CD4-positive, alpha-beta memory T cell (primary cell): ENCODE measurements at regions not wholly inside any gene's neighbourhood (a gene's known extent, or its start where the extent isn't known, plus 50 kb on each side); places are given as distances from the start of the nearest gene placed in this dataset.

Source experiments
- CTCF ChIA-PET: fragments of 350-600 bp; sonication (Branson Sonifier 250); formaldehyde crosslinking; loops from one replicate; lab custom pipeline; 2021; ENCODE audit warnings: inconsistent platforms; ENCODE audit not compliant: partially characterized antibody; lab: Charles Lee
- POLR2A ChIA-PET: fragments of 350-600 bp; sonication (Branson Sonifier 250); formaldehyde crosslinking; loops from one replicate; lab custom pipeline; 2021; ENCODE audit not compliant: partially characterized antibody; lab: Charles Lee
- DNase-seq, 5 donors: peaks; one replicate each; pipeline versions ENCODE4 v3.0.0 to v3.0.0-alpha.2; 2020 to 2022; ENCODE audit warnings: mixed read lengths in 1 of 5
- H3K27ac ChIP-seq: one replicate; pipeline ENCODE4 v1.7.0; 2013; ENCODE audit warnings: low read depth, low read length
- H3K27me3 ChIP-seq: 2 replicates; pipeline ENCODE4 v1.7.0; 2013; ENCODE audit warnings: mild to moderate bottlenecking, low read length, moderate library complexity; ENCODE audit not compliant: insufficient read depth
- H3K36me3 ChIP-seq: 2 replicates; pipeline ENCODE4 v1.7.0; 2013; ENCODE audit warnings: mild to moderate bottlenecking, low read length, moderate library complexity; ENCODE audit not compliant: insufficient read depth
- H3K4me1 ChIP-seq: 2 replicates; pipeline ENCODE4 v1.7.0; 2013; ENCODE audit warnings: mild to moderate bottlenecking, low read length, moderate library complexity; ENCODE audit not compliant: insufficient read depth
- H3K4me3 ChIP-seq, 2 donors: one replicate each; pipeline ENCODE4 v1.7.0; 2013; ENCODE audit warnings: low read length in 2 of 2, mild to moderate bottlenecking in 1 of 2
- H3K9me3 ChIP-seq, 2 donors: one replicate each; pipeline ENCODE4 v1.7.0; 2013; ENCODE audit warnings: low read length in 2 of 2, control low read depth in 1 of 2; ENCODE audit not compliant: control insufficient read depth in 1 of 2
- H3K27ac Mint-ChIP-seq, 7 donors: one replicate each; pipeline ENCODE4 v1.8.0; 2020 to 2021; ENCODE audit warnings: mixed read lengths in 7 of 7, mild to moderate bottlenecking in 6 of 7, inconsistent platforms in 3 of 7, moderate library complexity in 3 of 7
- H3K27me3 Mint-ChIP-seq, 2 donors: one replicate each; pipeline ENCODE4 v1.8.0; 2020 to 2021; ENCODE audit warnings: mixed read lengths in 2 of 2
- H3K36me3 Mint-ChIP-seq, 2 donors: one replicate each; pipeline ENCODE4 v1.8.0; 2020 to 2021; ENCODE audit warnings: mixed read lengths in 2 of 2, inconsistent platforms in 1 of 2, mild to moderate bottlenecking in 1 of 2
- H3K4me1 Mint-ChIP-seq, 4 donors: one replicate each; pipeline ENCODE4 v1.8.0; 2020 to 2021; ENCODE audit warnings: mixed read lengths in 4 of 4, mild to moderate bottlenecking in 1 of 4
- H3K4me3 Mint-ChIP-seq, 8 donors: one replicate each; pipeline ENCODE4 v1.8.0; 2020 to 2021; ENCODE audit warnings: mixed read lengths in 8 of 8, mild to moderate bottlenecking in 7 of 8, moderate library complexity in 6 of 8, inconsistent platforms in 3 of 8
- H3K9me3 Mint-ChIP-seq, 8 donors: one replicate each; pipeline ENCODE4 v1.8.0; 2020 to 2021; ENCODE audit warnings: mixed read lengths in 8 of 8, mild to moderate bottlenecking in 5 of 8, inconsistent platforms in 3 of 8, moderate library complexity in 1 of 8
- intact Hi-C: fragments of 100-400 bp; cut with micrococcal nuclease; formaldehyde crosslinking; loops from one replicate; pipeline ENCODE4 v1.15.1; 2023

DNA sequence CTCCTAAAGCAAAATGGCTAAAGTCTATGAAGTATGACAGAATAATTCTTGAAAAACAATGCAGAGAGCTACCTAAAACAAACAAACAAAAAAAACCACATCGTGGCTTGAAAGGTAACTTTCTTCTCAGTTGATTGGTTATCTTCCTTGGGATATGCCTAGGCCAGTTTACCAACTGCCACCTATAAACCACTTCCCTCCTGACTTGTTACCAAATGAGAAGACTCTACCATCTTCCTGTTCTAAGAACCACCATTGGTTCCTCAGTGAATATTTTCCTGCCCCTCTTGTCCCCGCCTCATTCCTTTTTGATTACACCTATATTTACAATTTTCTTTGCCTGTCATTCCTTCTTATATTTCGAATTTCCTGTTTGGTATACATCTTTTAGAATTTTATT lies 336.6 kb downstream of the SIPA1L2 start:
- Histone ChIP-seq H3K27me3 (no peaks in the 10 kb centered on the region), H3K4me1 (no peaks in the 10 kb centered on the region), H3K9me3 (no peaks in the 10 kb centered on the region), H3K27ac (no peak overlapping the region), H3K36me3 (no peaks in the 10 kb centered on the region), H3K4me3 (no peak overlapping the region)
- DNase-seq: no peak
- POLR2A ChIA-PET: no interaction called here
- intact Hi-C loops: no loop called here
- Mint-ChIP-seq H3K4me3 (no peak overlapping the region), H3K27ac (no peak overlapping the region), H3K4me1 (peaks cover 0 to 4% (median 1%) of the 10 kb centered on the region in 4 donors), H3K36me3 (no peaks in the 10 kb centered on the region), H3K27me3 (peaks cover 5 to 11% of the 10 kb centered on the region in 2 donors), H3K9me3 (peaks cover 0 to 4% (median 0%) of the 10 kb centered on the region in 8 donors)
- CTCF ChIA-PET: no interaction called here

DNA sequence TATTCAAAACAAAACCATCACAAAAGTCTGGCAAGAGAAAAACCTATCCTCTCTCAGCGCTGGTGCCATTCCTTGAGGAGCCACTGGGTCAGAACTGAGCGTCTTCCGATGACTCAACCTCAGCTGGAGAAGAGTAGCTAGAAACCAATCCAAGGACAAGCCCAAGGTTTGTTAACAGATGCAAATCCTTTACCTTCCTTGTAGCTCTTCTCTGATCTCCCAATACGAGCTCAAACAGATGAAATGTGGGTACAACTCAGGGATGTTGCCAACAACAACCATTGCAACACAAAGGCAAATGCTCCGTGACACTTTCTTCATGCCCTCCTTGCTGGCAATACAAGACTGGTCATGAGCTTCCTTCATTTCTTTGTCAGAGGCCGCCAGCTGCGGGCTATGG lies 337.1 kb downstream of the SIPA1L2 start:
- Histone ChIP-seq H3K9me3 (no peaks in the 10 kb centered on the region), H3K36me3 (no peaks in the 10 kb centered on the region), H3K27ac (no peak overlapping the region), H3K27me3 (no peaks in the 10 kb centered on the region), H3K4me1 (no peaks in the 10 kb centered on the region), H3K4me3 (no peak overlapping the region)
- no peak for DNase-seq
- H3K27ac Mint-ChIP-seq: no peak overlapping the region
- no peaks in the 10 kb centered on the region for H3K36me3 Mint-ChIP-seq
- peaks cover 0 to 4% (median 0%) of the 10 kb centered on the region in 8 donors for H3K9me3 Mint-ChIP-seq
- CTCF ChIA-PET: no interaction called here
- no peak overlapping the region for H3K4me3 Mint-ChIP-seq
- intact Hi-C loops: no loop called here
- peaks cover 5 to 11% of the 10 kb centered on the region in 2 donors for H3K27me3 Mint-ChIP-seq
- POLR2A ChIA-PET: no interaction called here
- H3K4me1 Mint-ChIP-seq: peaks cover 0 to 4% (median 1%) of the 10 kb centered on the region in 4 donors

DNA sequence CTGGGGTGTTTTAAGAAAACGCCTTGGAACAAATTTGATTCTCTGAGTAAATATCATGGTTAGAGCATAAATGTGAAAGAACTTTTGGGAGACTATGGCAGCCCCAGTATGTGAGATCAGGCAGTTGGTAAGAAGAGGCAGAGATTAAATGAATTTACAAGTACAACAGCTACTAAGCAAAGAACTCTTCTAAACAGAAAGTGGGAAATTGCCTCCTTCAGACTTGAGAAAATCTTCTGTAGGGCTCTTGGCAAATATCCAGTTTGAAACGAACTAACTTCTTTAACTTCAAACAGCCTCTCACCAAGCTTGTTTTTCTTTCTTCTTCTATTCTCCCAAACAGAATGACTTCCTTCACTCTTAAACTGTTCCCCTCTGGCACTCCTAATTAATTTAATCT lies 337.7 kb downstream of the SIPA1L2 start:
- intact Hi-C loops: no loop called here
- Histone ChIP-seq H3K4me3 (no peak overlapping the region), H3K27ac (no peak overlapping the region), H3K27me3 (no peaks in the 10 kb centered on the region), H3K9me3 (no peaks in the 10 kb centered on the region), H3K4me1 (no peaks in the 10 kb centered on the region), H3K36me3 (no peaks in the 10 kb centered on the region)
- no peak overlapping the region for H3K27ac Mint-ChIP-seq
- peaks cover 4 to 9% of the 10 kb centered on the region in 2 donors for H3K27me3 Mint-ChIP-seq
- CTCF ChIA-PET: no interaction called here
- no peak overlapping the region for H3K4me3 Mint-ChIP-seq
- H3K4me1 Mint-ChIP-seq: peaks cover 0 to 4% (median 1%) of the 10 kb centered on the region in 4 donors
- peaks cover 0 to 4% (median 0%) of the 10 kb centered on the region in 8 donors for H3K9me3 Mint-ChIP-seq
- POLR2A ChIA-PET: no interaction called here
- no peaks in the 10 kb centered on the region for H3K36me3 Mint-ChIP-seq
- no peak for DNase-seq

DNA sequence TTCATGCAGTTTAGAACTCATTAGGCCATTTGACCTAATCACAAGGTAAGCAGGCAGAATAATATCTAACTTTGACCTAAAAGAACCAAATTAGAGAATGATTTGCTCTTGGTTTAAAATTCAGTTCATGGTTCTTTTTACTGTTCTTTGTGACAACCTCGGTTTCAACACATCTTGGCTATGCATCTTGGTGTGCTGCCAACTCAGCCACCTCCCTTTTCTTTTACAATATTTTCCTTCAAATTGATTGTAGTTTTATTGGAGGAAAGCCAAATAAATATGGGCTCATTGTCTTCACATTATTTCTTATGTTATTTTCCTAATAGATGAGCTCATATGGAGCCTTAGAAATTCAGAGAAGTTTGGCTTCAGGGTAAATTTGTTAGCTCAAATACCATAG lies 338.3 kb downstream of the SIPA1L2 start:
- H3K36me3 Mint-ChIP-seq: no peaks in the 10 kb centered on the region
- H3K4me1 ChIP-seq: no peaks in the 10 kb centered on the region
- H3K27me3 ChIP-seq: no peaks in the 10 kb centered on the region
- ChIA-PET CTCF (no interaction called here), POLR2A (no interaction called here)
- H3K27ac ChIP-seq: no peak overlapping the region
- no peak overlapping the region for H3K27ac Mint-ChIP-seq
- intact Hi-C loops: no loop called here
- H3K9me3 Mint-ChIP-seq: peaks cover 0 to 4% (median 0%) of the 10 kb centered on the region in 8 donors
- H3K4me3 Mint-ChIP-seq: no peak overlapping the region
- H3K27me3 Mint-ChIP-seq: peaks cover 2 to 8% of the 10 kb centered on the region in 2 donors
- peaks cover 0 to 4% (median 1%) of the 10 kb centered on the region in 4 donors for H3K4me1 Mint-ChIP-seq
- no peaks in the 10 kb centered on the region for H3K36me3 ChIP-seq
- H3K9me3 ChIP-seq: no peaks in the 10 kb centered on the region
- no peak overlapping the region for H3K4me3 ChIP-seq
- DNase-seq: no peak

DNA sequence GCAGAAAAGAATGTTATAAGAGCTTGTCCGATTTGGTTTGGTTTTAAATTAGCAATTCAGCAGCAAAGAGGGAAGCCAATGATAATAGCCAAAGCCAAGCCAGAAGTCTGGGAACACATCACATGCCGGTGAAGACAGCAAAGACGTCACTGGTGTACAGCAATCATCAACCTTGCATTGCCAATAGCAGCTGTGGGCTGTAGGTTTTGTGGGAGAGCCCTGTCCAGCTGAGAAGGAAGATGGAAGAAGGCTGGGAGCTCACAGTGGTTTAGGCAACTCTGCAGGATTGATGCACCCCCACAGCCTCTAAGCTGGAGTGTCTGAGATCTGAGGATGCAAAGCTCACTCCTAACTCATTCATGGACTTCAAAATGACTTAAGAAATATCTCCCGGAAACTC lies 338.7 kb downstream of the SIPA1L2 start:
- no peaks in the 10 kb centered on the region for H3K36me3 ChIP-seq
- POLR2A ChIA-PET: no interaction called here

DNA sequence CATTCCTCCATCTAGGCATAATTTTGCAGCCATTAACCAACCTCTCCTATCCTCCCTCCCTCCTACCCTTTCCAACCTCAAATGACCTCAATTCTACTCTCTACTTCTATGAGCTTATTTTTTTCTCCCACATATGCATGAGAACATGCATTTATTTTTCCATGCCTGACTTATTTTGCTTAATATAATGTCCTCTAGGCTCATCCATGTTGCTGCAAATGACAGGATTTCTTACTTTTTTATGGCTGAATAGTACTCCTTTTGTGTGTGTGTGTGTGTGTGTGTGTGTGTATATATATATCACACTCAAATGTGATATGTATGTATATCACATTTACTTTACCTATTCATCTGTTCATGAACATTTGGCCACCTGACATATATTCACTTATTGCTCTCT lies 339.4 kb downstream of the SIPA1L2 start:
- Mint-ChIP-seq H3K27me3 (peaks cover 0 to 10% of the 10 kb centered on the region in 2 donors), H3K27ac (no peak overlapping the region), H3K36me3 (no peaks in the 10 kb centered on the region), H3K9me3 (peaks cover 0 to 4% (median 0%) of the 10 kb centered on the region in 8 donors), H3K4me3 (no peak overlapping the region), H3K4me1 (peaks cover 0 to 4% (median 1%) of the 10 kb centered on the region in 4 donors)
- POLR2A ChIA-PET: no interaction called here
- no peaks in the 10 kb centered on the region for H3K27me3 ChIP-seq
- H3K36me3 ChIP-seq: no peaks in the 10 kb centered on the region
- no peak overlapping the region for H3K4me3 ChIP-seq
- CTCF ChIA-PET: interaction anchor here (1.0 kb wide), 2 partner anchors 17 to 64 kb away, joined by 3 to 5 read pairs; no protein-coding TSS in a partner anchor
- intact Hi-C loops: no loop called here
- no peak for DNase-seq
- no peaks in the 10 kb centered on the region for H3K4me1 ChIP-seq
- H3K9me3 ChIP-seq: no peaks in the 10 kb centered on the region
- no peak overlapping the region for H3K27ac ChIP-seq

More for the DNA sequence above, 338.7 kb downstream of the SIPA1L2 start:
- CTCF ChIA-PET: interaction anchor here (1.0 kb wide), 2 partner anchors 16 to 64 kb away, joined by 3 to 5 read pairs; no protein-coding TSS in a partner anchor
- Mint-ChIP-seq H3K36me3 (no peaks in the 10 kb centered on the region), H3K4me3 (no peak overlapping the region), H3K9me3 (peaks cover 0 to 4% (median 0%) of the 10 kb centered on the region in 8 donors), H3K4me1 (peaks cover 0 to 4% (median 1%) of the 10 kb centered on the region in 4 donors), H3K27me3 (peaks cover 2 to 8% of the 10 kb centered on the region in 2 donors), H3K27ac (peak overlapping the region in 1 of 7 donors; percentile 50)
- Histone ChIP-seq H3K9me3 (no peaks in the 10 kb centered on the region), H3K4me3 (no peak overlapping the region), H3K4me1 (no peaks in the 10 kb centered on the region), H3K27me3 (no peaks in the 10 kb centered on the region), H3K27ac (no peak overlapping the region)
- no peak for DNase-seq
- intact Hi-C loops: no loop called here

DNA sequence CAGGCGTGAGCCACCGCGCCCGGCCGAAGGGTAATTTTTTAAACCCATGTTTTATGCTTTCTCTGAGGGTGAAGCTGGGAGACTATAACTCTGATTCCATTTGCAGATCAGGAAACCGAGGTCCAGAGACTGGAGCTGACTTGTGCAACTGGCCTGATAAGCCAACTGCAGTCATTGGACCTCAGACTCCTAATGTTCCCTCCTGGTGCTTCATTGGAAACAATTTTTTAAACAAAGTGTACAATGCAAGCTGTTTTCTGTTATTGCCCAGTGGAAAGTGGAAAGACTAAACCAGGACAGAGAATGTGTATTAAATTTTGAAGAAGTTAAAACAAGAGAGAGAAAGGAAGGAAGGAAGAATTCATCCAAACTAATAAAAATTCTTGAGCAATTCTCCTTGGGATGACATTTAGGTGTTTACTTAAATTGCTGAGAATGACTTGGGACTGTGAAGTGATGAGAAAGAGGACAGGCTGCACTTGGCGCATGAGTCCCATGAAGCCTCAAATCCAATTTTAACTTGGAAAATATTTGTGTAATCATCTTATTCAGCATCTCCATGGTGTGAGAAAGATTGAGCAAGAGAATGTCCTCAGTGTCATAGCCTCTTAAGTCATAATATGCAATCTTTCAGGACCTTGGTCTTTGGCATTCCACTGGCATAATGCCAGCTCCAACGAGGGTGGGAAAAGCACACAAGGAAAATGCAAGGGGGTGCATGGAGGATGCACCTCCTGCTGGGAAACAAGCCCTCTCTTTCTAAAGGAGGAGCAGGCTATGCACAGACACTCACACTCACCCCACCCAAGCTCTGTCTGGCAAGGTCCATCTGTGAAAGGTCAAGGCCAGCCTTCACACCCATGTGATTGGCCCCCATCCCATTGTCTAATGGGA lies 342.0 kb downstream of the SIPA1L2 start:
- CTCF ChIA-PET: interaction anchor here (0.6 kb wide), 1 partner anchor 339 kb away, joined by 3 read pairs; no protein-coding TSS in a partner anchor
- H3K4me3 Mint-ChIP-seq: no peak overlapping the region

More for the DNA sequence above, 342.0 kb downstream of the SIPA1L2 start:
- Mint-ChIP-seq H3K27me3 (peaks cover 1 to 10% of the 10 kb centered on the region in 2 donors), H3K9me3 (no peaks in the 10 kb centered on the region), H3K27ac (no peak overlapping the region), H3K4me1 (peaks cover 0 to 3% (median under 1%) of the 10 kb centered on the region in 4 donors), H3K36me3 (no peaks in the 10 kb centered on the region)
- Histone ChIP-seq H3K9me3 (no peaks in the 10 kb centered on the region), H3K36me3 (no peaks in the 10 kb centered on the region), H3K27me3 (no peaks in the 10 kb centered on the region), H3K27ac (no peak overlapping the region), H3K4me1 (no peaks in the 10 kb centered on the region), H3K4me3 (no peak overlapping the region)
- POLR2A ChIA-PET: no interaction called here
- no peak for DNase-seq
- intact Hi-C loops: no loop called here
